Nucleus accumbens (tissue), 56 donors: ENCODE measurements at regions not wholly inside any gene's neighbourhood (a gene's known extent, or its start where the extent isn't known, plus 50 kb on each side); places are given as distances from the start of the nearest gene placed in this dataset.
"Not testable (repeated sequence)": the region's sequence is repeated elsewhere in the genome, so short reads cannot be mapped to it uniquely, and the experiment has no call there.

Experiments used
- DNase-seq, 56 donors: peaks; one replicate each; lab custom pipeline; 2025; lab: John Stamatoyannopoulos, UW

DNA sequence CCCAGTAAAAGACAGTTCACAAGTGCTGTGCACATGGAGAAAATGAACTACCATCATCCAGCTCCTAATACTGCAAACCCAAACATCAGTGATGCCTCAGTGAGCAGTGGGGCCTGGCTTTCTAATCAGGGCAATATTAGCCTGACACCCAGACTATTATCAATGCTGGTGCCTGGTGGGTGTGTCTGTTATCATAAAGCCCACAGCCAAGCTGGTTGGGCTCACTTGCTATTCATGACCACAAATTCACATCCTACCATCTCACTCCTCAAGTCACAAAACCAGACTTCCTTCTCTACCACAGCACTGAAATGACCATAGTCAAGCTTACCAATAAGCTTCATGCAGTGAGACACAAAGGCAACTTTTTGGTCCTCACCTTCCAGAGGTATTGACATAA, 180.8 kb upstream of the PLN start:
- no peak for DNase-seq

GRCh38 chr6:118370722-118371121, 177.4 kb upstream of the PLN start:
- no peak for DNase-seq

DNA sequence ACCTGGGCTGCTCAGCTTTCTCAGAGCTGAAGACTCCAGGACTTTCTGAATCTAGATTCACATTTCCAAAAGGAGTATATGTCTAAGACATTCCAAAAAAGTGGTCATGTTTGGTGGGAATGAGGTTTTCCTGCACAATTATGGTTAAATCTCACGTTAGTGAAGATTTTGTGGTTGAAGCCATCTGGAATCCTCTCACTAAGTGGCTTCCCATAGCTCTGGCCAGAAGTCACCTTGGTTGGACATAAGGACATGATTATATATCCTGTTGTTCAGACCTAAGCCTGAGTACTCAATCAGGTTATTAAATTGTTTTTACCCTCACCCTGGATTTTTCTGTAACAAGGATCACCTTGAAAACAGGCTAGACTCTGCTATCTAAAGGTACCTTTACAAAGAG, 176.1 kb upstream of the PLN start:
- DNase-seq = no peak

DNA sequence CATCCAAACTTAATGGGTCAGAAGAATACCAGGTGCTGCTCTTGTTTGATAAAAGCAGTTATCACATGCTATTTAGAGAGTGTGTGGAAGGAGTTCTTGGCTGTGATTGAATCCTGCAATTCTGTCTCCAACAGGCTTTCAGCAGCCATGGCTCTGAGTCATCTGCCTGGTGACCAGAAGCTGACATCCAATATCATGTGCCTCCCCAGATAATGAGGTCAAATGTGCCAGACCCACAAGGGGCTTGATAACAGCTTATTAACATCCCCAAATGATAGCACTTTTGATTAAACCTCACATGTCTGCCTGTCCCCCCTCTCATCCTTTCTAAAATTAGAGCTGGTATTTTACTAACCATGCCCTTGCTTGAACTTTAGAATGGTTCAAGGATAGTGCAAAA, 175.7 kb upstream of the PLN start:
- DNase-seq = no peak

DNA sequence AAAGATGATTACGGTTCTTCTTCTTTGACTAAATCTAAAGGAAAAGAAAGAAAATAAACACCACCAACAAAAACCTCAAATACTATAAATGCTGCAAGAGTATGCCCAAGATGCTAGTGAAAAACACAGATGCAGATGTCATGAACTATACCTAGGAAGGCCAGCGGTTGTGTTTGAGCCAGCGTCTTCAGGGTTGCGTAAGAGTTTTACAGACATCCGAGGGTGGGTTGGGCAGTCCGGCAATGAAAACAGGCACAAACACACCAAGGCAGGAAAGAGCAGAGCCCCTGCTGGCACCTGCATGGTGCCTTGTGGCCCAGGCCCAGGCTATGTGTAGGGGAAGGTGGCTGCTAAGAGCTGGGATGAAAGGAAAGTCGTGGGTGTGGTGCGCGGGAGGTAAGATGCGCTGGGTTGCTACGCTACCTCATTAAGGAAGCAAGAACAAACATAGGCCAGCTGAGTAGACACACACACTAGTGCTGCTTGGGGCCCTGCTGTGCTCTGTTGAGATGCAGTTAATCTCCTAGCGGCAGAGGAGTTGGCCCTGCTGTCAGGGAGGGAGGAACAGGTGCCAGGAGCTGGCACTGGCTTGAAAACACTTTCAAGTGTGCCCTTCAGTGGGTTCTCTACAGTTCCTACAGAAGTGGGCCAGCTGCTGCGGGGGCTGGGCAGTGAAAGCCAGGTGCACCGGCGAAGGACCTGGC, 170.2 kb upstream of the PLN start:
- DNase-seq = peak in 1 of 56 donors; percentile 3

- not testable (repeated sequence) for DNase-seq
Measured at GRCh38 chr6:118380620-118381019, 167.5 kb upstream of the PLN start.

GRCh38 chr6:118382126-118382525, 166.0 kb upstream of the PLN start:
- no peak for DNase-seq

DNA sequence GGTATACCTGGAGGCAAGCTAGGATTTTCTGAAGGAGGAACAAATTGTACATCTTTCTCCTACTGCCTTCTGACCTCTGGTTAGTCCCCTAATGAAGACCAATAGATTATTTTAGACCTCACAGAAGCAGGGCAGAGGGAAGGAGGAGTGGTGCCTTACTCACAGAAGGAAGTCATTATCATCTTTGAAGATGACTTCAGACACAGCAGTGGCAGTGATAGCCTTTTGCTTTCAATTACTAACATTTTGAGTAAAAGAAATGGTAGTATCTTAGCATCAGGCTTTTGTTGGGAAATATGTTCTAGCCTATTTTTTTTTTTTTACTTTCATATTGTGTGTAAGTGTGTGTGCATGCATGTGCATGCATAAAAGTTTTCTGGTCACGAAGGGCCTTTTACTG, 164.2 kb upstream of the PLN start:
- no peak for DNase-seq

DNA sequence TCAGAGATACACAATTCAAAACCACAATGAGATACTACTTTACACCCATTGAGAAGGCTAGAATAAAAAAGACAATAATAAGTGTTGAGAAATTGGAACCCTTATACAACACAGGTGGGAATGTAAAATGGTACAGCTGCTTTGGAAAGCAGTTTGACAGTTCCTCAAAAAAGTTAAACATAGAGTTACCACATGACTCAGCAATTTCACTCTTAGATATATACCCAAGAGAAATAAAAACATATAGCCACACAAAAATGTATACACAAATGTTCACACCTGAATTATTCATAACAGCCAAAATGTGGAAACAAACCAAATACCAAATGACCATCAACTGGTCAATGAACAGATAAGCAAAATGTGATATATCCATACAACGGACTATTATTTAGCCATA, 161.1 kb upstream of the PLN start:
- DNase-seq = no peak

DNA sequence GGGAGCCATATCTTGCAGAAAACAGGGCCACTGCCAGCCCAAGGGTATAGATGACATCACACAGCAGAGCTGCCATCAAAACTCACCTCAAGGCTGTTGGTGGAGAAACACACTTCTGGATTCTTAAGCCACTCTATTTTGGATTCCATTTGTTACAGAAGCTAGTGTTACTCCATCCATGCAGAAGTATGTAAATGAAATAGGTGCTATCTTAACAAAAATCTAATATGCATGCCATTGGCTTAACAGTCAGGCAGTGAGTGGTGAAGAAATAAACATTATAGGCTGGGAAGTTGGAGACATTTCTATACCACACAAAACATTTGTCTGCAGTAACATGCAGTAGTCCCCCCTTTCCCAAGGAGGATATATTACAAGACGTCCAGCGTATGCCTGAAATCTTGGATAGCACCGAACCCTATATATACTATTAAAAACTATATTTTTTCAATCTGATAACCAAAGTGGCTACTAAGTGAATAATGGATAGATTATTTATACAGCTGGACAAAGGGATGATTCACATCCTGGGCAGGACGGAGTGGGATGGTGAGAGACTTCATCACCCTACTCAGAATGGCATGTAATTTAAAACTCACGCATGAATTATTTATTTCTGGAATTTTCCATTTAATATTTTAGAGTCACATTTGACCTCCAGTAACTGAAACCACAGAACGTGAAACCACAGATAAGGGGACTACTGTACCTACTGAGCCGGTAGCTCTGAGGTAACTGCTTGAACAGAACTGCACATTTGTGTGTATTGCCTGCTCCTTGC, 160.0 kb upstream of the PLN start:
- DNase-seq = no peak

GRCh38 chr6:118391086-118391485, 157.0 kb upstream of the PLN start:
- DNase-seq = no peak

- DNase-seq = no peak
Measured at GRCh38 chr6:118394106-118394505, 154.0 kb upstream of the PLN start.

DNA sequence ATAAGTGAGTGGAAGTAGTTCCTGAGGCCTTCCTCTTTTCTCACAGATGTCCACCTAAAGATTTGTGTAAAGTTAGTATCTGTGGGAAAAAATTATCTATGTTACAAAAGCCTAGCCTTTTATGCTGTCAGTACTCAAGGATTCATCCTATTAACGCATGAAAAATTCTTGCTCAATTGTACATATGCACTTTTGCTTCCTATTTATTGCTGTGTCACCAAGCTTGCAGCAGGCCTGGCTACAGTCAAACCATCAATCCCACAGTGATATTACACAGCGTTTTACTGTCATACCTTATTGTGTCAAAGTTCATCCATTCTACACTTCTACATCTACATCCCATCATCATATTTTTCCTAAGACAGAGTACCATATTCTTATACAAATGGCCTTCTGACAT, 151.1 kb upstream of the PLN start:
- DNase-seq = no peak

DNA sequence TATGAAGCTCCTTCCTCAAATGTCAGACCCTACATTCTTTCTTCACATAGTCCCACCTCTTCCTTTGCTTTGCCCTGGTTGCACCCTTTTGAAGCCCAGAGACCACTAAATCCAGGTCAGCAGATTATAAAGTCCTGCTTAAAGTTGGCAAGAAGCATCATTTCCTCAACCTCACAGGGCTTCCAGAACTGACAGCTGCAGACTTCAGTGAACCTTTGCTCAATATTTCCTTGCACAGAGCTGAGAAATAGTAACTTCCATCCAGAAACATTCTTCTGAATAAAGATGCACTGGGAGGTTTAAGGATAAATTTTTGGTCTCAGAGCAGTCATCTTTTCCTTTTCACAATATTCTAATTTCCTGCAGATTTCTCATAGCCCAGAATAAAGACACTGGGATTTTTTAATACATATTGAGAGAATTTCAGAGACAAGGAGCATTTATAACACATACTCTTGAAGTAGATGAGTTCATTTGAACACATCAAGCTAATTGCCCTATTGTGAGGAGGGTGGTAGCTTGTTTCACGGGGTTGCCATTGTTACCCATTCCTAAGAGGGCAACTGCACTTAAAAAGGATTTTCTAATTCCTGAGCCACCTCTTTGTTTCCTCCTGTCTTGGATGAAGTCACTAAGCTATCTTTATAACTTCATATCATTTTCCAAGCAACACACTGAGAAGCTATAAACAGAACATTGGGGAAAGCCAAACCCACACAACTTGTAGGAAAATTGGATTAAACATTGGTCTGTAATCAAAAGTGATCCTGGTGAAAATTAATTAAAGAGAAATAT, 150.2 kb upstream of the PLN start:
- DNase-seq = no peak

GRCh38 chr6:118400098-118400497, 148.0 kb upstream of the PLN start:
- no peak for DNase-seq

- DNase-seq = no peak
Measured at GRCh38 chr6:118400582-118400981, 147.5 kb upstream of the PLN start.

DNA sequence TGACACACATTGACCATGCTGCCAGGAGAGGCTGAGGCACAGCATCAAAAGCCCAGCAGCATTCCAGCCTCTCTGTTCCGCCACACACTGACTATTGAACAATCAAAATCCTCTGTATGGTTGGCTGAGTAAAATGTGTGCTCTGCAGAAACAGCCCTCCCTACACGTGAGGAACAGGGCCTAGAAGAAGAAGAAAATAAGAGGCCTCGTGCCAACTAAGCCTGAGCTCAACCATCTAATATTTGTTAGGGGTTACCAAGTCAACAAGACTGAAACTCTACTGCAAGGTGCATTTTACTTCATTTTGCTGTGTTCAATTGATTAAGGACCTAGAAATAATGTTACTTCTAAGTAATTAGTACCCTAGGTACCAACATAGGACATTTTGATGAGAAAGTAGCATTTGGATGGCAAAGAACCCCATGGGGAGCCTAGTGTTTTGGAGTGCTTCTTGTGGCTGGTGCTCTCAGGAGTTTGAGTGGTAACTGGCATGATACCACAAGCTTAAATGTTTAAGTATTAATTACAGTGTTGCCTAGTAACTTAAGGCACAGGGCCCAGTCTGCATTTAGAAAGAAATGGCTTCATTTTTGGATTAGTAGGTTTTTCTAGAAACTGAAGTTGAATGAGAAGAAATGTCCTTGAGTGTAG, 146.6 kb upstream of the PLN start:
- no peak for DNase-seq

DNA sequence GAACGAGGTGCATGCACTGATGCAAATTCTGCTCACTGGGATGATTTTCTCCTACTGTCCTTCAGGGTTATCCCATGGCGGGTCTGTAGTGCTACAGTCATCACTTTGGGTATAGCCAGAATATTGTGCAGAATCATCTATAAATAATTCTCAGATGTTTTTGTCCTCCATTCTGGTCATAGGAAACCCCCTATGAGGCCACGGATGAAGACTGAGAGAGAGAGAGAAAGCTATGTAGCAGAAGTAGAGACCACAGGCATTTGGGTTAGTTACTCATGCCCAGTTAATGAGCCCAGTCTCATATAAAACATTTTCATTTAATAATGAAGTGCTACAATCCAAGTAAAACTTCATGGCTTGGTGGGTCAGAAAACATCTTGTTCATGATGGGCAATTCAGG, 145.1 kb upstream of the PLN start:
- no peak for DNase-seq

DNA sequence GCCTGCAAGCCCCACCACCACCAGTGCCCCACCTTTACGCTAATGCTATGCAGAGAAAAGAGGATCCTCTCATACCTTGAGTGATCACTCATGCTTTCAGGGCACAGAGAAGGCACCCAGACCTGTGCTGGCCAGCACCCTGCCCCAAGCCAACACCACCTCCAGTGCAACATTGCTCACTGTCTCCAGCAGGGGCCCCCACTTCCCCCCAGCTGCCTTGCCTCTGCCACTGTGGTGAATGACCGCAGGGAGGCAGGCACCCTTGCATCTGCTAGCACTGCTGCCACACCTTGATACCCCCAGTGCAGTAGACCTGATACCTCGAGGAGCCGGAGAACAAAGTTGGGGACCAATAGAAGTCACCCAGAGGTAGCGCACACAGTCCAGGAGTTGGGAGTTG, 139.2 kb upstream of the PLN start:
- no peak for DNase-seq

- no peak for DNase-seq
Measured at GRCh38 chr6:118410001-118410400, 138.1 kb upstream of the PLN start.
